ENCODE measurements at regions not wholly inside any gene's neighbourhood (a gene's known extent, or its start where the extent isn't known, plus 50 kb on each side); places are given as distances from the start of the nearest gene placed in this dataset.
"Not testable (repeated sequence)": the region's sequence is repeated elsewhere in the genome, so short reads cannot be mapped to it uniquely, and the experiment has no call there.

- H3K4me3 ChIP-seq (ENCODE audit: low read depth, low read length), result not testable (repeated sequence)
Measured at GRCh38 chr17:20676656-20677055, 97.1 kb downstream of the CDRT15L2 start.

GRCh38 chr17:20677469-20677868 is 97.9 kb downstream of the CDRT15L2 start:
- H3K4me3 ChIP-seq (ENCODE audit: low read depth, low read length), result not testable (repeated sequence)

GRCh38 chr17:20678424-20678823 is 98.9 kb downstream of the CDRT15L2 start:
- not testable (repeated sequence) for H3K4me3 ChIP-seq (ENCODE audit: low read depth, low read length)

- not testable (repeated sequence) for H3K4me3 ChIP-seq (ENCODE audit: low read depth, low read length)
Measured at GRCh38 chr17:20681746-20682722, 102.5 kb downstream of the CDRT15L2 start.

GRCh38 chr17:20683651-20684229 is 104.2 kb downstream of the CDRT15L2 start:
- not testable (repeated sequence) for H3K4me3 ChIP-seq (ENCODE audit: low read depth, low read length)

- not testable (repeated sequence) for H3K4me3 ChIP-seq (ENCODE audit: low read depth, low read length)
Measured at GRCh38 chr17:20684975-20685374, 105.5 kb downstream of the CDRT15L2 start.

- H3K4me3 ChIP-seq (ENCODE audit: low read depth, low read length), result not testable (repeated sequence)
Measured at GRCh38 chr17:20687584-20687983, 108.1 kb downstream of the CDRT15L2 start.

- not testable (repeated sequence) for H3K4me3 ChIP-seq (ENCODE audit: low read depth, low read length)
Measured at GRCh38 chr17:20689170-20689749, 109.7 kb downstream of the CDRT15L2 start.

- H3K4me3 ChIP-seq (ENCODE audit: low read depth, low read length), result not testable (repeated sequence)
Measured at GRCh38 chr17:20692706-20693105, 113.2 kb downstream of the CDRT15L2 start.

- not testable (repeated sequence) for H3K4me3 ChIP-seq (ENCODE audit: low read depth, low read length)
Measured at GRCh38 chr17:20695871-20696270, 116.3 kb downstream of the CDRT15L2 start.

GRCh38 chr17:20698463-20699206 is 119.1 kb downstream of the CDRT15L2 start:
- H3K4me3 ChIP-seq (ENCODE audit: low read depth, low read length), result peak overlapping the region; percentile 62

GRCh38 chr17:20700528-20700927 is 121.0 kb downstream of the CDRT15L2 start:
- H3K4me3 ChIP-seq (ENCODE audit: low read depth, low read length), result not testable (repeated sequence)

- H3K4me3 ChIP-seq (ENCODE audit: low read depth, low read length), result not testable (repeated sequence)
Measured at GRCh38 chr17:20701366-20701765, 121.8 kb downstream of the CDRT15L2 start.

GRCh38 chr17:20702692-20703091 is 123.2 kb downstream of the CDRT15L2 start:
- TF ChIP-seq CTCF (IDR thresholded peaks at IDR 0.05; ENCODE audit: borderline replicate concordance, insufficient read depth, low read depth, low read length), result no peak

More at GRCh38 chr17:20702692-20703091, 123.2 kb downstream of the CDRT15L2 start:
- no peak overlapping the region for H3K4me3 ChIP-seq (ENCODE audit: low read depth, low read length)

Data from GM12875 (cell line).